Hepatocyte (in vitro differentiated cells): ENCODE measurements at regions not wholly inside any gene's neighbourhood (a gene's known extent, or its start where the extent isn't known, plus 50 kb on each side); places are given as distances from the start of the nearest gene placed in this dataset.

Experiments used
- EZH2 ChIP-seq: fragments of 200-600 bp; sonication (generic); IDR thresholded peaks from 2 replicates; pipeline ENCODE4 v1.6.1; 2016; ENCODE audit warnings: antibody characterized with exemption, mild to moderate bottlenecking, borderline replicate concordance
- TF ChIP-seq, protein P1 (sequence below): fragments of 200-600 bp; sonication (generic); IDR thresholded peaks from 2 replicates; pipeline ENCODE4 v1.5.1; 2016; ENCODE audit warnings: antibody characterized with exemption, mild to moderate bottlenecking; ENCODE audit not compliant: poor library complexity

DNA sequence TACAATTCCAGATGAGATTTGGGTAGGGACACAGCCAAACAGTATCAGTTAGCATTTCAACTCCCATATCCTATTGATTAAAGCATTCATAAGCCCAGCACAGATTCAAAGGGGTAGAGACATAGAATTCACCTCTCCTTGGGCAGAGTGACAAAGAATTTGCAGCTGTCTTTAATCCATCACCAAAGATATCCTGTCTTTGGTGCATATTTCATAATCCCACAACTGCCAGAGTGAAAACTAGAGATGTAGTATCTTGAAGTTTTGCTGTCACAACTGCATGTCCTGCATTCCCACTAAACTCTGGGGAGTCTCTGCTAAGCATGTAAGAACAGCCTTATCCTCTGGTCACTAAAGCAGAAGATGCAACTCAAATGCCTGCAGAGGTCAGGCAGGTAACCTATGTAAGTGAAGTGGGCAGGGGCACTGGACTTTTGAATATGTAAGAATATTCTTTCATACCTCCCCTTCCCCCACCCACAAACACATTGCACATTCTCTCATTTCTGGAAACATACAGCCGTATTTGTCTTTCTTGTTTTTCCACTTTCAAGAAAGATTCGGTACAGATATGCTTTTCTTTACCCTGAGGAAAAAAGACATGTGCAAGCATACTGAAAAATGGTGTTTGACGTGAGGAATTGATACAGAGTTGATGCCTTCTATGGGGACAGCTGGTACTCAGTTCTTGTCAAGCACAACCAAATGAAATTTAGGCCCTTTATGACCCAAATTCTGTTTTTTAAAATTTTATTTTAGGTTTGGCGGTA lies 283.1 kb downstream of the SP3 start:
- TF ChIP-seq, protein P1, sequence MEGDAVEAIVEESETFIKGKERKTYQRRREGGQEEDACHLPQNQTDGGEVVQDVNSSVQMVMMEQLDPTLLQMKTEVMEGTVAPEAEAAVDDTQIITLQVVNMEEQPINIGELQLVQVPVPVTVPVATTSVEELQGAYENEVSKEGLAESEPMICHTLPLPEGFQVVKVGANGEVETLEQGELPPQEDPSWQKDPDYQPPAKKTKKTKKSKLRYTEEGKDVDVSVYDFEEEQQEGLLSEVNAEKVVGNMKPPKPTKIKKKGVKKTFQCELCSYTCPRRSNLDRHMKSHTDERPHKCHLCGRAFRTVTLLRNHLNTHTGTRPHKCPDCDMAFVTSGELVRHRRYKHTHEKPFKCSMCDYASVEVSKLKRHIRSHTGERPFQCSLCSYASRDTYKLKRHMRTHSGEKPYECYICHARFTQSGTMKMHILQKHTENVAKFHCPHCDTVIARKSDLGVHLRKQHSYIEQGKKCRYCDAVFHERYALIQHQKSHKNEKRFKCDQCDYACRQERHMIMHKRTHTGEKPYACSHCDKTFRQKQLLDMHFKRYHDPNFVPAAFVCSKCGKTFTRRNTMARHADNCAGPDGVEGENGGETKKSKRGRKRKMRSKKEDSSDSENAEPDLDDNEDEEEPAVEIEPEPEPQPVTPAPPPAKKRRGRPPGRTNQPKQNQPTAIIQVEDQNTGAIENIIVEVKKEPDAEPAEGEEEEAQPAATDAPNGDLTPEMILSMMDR, result no peak
- TF ChIP-seq EZH2, result no peak
